ENCODE measurements at regions not wholly inside any gene's neighbourhood (a gene's known extent, or its start where the extent isn't known, plus 50 kb on each side); places are given as distances from the start of the nearest gene placed in this dataset.

DNA sequence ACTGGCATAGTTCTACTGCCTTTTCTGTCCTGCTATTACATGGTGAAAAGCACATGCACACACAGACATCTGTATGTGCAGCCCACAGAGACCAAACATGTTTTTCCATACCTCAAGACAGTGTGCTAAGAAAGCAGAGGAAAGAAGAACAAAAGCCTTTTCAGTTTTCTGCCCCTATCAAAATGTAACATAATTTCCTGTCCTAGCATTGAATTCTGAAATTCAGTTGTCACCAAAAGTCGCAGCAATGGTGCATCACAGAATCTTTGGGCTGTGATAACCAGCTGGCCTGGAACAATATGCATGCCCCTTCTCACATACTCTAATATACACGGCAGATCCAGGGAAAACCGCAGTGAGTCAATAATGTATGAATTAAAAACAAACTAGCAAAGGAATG lies 153.8 kb upstream of the RAP2B start:
- TF ChIP-seq, protein P1, sequence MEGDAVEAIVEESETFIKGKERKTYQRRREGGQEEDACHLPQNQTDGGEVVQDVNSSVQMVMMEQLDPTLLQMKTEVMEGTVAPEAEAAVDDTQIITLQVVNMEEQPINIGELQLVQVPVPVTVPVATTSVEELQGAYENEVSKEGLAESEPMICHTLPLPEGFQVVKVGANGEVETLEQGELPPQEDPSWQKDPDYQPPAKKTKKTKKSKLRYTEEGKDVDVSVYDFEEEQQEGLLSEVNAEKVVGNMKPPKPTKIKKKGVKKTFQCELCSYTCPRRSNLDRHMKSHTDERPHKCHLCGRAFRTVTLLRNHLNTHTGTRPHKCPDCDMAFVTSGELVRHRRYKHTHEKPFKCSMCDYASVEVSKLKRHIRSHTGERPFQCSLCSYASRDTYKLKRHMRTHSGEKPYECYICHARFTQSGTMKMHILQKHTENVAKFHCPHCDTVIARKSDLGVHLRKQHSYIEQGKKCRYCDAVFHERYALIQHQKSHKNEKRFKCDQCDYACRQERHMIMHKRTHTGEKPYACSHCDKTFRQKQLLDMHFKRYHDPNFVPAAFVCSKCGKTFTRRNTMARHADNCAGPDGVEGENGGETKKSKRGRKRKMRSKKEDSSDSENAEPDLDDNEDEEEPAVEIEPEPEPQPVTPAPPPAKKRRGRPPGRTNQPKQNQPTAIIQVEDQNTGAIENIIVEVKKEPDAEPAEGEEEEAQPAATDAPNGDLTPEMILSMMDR (conservative IDR thresholded peaks at IDR 0.05): no peak
- TF ChIP-seq EZH2 (IDR thresholded peaks at IDR 0.05; ENCODE audit: low read depth): no peak

All from PC-9 (cell line).